ENCODE measurements at regions not wholly inside any gene's neighbourhood (a gene's known extent, or its start where the extent isn't known, plus 50 kb on each side); places are given as distances from the start of the nearest gene placed in this dataset.

DNA sequence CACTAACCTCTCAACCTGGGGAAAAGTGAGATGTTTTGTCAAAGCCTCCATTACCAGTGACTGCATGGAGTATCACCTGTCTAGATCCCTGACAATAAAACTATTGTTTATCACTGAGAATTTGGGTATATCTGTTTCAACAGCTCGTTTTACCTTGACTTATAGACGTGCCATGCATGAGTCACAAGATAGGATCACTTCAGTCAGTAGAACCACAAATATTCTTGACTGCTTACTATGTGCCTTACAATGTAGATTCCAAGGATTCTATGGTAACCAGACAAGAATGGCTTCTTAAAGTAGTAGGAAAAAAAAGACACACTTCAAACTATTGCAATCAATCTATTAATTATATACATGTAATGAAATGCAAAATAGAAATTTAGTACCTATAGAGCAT is 55.7 kb upstream of the GRM7 start:
- no peak for DNase-seq (ENCODE audit: low spot score)
- Histone ChIP-seq H3K27ac (no peak overlapping the region), H3K4me3 (no peak overlapping the region)
- TF ChIP-seq, protein P1, sequence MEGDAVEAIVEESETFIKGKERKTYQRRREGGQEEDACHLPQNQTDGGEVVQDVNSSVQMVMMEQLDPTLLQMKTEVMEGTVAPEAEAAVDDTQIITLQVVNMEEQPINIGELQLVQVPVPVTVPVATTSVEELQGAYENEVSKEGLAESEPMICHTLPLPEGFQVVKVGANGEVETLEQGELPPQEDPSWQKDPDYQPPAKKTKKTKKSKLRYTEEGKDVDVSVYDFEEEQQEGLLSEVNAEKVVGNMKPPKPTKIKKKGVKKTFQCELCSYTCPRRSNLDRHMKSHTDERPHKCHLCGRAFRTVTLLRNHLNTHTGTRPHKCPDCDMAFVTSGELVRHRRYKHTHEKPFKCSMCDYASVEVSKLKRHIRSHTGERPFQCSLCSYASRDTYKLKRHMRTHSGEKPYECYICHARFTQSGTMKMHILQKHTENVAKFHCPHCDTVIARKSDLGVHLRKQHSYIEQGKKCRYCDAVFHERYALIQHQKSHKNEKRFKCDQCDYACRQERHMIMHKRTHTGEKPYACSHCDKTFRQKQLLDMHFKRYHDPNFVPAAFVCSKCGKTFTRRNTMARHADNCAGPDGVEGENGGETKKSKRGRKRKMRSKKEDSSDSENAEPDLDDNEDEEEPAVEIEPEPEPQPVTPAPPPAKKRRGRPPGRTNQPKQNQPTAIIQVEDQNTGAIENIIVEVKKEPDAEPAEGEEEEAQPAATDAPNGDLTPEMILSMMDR (IDR thresholded peaks at IDR 0.05): no peak

DNA sequence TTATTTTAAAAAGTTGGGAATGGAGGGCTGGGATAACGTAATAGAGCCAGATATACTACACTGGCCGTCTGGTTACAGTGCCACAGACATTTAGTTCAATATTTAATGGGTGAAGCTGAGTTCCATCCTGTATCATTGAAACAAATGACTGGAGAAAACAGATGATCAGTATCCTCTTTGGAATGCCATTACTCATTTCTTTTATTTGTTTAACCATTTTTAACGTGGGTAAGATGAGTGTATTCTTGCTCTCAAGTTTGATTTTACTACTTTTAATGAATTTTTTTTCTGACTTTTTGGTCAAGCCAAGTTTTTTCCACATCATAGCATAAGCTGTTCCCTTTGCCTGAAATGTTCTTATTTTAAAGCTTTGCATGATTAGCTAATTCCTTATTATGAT is 53.9 kb upstream of the GRM7 start:
- TF ChIP-seq, protein P1 (IDR thresholded peaks at IDR 0.05): no peak
- no peak overlapping the region for H3K4me3 ChIP-seq
- DNase-seq (ENCODE audit: low spot score): no peak
- no peak overlapping the region for H3K27ac ChIP-seq

DNA sequence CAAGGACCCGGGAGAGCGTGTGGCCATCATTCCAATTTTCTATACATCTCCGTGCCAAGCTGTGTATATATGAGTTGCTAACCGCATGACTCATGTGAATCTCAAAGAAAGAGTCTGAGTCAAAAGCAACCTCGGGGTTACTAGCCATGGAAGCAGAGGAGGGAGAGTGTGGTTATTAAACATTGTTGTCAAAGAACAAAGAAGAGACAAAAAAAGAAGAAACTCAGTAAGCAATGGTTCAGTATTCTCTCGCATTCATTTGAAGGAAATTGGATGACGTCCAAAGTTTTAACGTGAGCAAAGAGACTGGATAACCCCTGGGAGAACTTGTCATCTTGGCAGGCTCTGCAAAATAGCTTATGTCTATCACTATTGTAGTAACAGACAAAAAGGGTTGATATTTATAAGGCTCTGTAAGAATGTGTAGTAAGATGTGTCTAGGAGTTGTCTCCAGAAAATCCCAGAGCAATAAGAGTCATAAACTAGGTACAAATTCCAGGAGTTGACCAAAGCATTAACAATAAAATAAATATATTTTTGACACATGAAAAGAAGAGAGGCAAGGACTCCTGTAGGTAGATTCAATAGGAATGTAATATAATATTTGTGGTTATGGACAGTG is 52.8 kb upstream of the GRM7 start:
- no peak for DNase-seq (ENCODE audit: low spot score)
- H3K4me3 ChIP-seq: no peak overlapping the region
- no peak overlapping the region for H3K27ac ChIP-seq
- TF ChIP-seq, protein P1 (IDR thresholded peaks at IDR 0.05): no peak

DNA sequence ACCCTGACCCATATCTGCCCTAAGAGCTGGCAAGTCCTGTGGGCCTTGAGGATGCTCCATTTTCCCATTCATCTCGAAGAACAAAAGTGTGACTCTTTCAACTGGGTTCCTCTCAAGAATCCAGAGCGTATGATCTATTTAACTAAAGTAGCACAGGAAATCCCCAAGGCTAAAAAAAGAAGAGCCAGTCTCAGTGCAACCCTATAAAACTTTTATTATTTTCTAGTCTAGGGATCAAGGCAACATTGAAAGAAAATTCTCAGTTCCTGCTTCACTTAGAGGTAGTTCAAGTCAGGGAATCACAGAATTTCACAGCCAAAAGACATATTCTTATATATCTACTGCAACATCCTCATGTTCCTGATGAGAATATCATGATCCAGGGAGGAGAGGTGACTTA is 51.6 kb upstream of the GRM7 start:
- DNase-seq (ENCODE audit: low spot score): no peak
- TF ChIP-seq, protein P1 (IDR thresholded peaks at IDR 0.05): no peak
- H3K4me3 ChIP-seq: no peak overlapping the region
- no peak overlapping the region for H3K27ac ChIP-seq

Data from coronary artery (tissue), 2 donors.